ENCODE measurements at regions not wholly inside any gene's neighbourhood (a gene's known extent, or its start where the extent isn't known, plus 50 kb on each side); places are given as distances from the start of the nearest gene placed in this dataset.

DNA sequence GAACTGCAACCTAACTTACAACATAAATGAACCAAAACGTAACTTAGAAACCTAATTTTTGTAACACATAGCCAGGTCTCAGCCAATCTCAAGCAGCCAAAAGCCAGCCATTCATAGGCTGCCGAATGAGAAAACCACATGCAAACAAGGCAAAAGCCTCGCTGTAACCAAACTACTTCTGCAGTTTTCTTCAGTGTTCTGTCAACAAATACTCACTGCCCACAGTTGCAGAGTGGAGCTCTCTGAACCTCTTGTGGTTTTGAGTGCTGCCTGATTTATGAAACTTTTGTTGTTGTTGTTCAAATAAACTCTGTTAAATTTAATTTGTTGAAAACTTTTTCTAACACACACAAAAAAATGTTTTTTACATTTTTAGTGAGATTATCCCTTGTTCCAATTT lies 251.2 kb downstream of the PAPSS1 start:
- TF ChIP-seq, protein P1, sequence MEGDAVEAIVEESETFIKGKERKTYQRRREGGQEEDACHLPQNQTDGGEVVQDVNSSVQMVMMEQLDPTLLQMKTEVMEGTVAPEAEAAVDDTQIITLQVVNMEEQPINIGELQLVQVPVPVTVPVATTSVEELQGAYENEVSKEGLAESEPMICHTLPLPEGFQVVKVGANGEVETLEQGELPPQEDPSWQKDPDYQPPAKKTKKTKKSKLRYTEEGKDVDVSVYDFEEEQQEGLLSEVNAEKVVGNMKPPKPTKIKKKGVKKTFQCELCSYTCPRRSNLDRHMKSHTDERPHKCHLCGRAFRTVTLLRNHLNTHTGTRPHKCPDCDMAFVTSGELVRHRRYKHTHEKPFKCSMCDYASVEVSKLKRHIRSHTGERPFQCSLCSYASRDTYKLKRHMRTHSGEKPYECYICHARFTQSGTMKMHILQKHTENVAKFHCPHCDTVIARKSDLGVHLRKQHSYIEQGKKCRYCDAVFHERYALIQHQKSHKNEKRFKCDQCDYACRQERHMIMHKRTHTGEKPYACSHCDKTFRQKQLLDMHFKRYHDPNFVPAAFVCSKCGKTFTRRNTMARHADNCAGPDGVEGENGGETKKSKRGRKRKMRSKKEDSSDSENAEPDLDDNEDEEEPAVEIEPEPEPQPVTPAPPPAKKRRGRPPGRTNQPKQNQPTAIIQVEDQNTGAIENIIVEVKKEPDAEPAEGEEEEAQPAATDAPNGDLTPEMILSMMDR (IDR thresholded peaks at IDR 0.05; ENCODE audit: insufficient read depth, low read length, poor library complexity, severe bottlenecking), result no peak
- Histone ChIP-seq H3K27me3 (ENCODE audit: control insufficient read depth, insufficient read depth, low read length) (no peaks in the 10 kb centered on the region), H3K36me3 (ENCODE audit: control insufficient read depth, insufficient read depth, low read length) (no peaks in the 10 kb centered on the region), H3K4me3 (ENCODE audit: low read depth, low read length) (no peak overlapping the region)
- no peak for DNase-seq (ENCODE audit: low read depth)

DNA sequence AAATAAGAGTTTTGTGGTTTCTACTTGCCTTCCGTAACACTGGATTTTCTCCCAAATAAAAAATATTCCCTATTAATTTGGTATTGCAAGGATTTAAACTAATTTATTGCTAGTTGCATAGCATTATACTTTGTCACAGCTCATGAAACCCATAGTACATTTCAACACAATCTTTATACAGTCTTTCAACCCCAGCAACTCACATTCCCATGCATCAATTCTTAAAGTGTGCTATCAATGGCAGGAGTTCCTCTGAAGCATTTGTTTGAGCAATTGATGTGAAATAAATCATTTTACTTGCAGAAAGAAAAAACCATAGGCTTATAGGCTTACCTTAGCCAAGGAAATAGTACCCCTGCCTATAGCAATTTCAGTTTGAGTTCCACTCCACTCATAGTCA lies 251.9 kb downstream of the PAPSS1 start:
- no peaks in the 10 kb centered on the region for H3K36me3 ChIP-seq (ENCODE audit: control insufficient read depth, insufficient read depth, low read length)
- TF ChIP-seq, protein P1 (IDR thresholded peaks at IDR 0.05; ENCODE audit: insufficient read depth, low read length, poor library complexity, severe bottlenecking), result no peak

DNA sequence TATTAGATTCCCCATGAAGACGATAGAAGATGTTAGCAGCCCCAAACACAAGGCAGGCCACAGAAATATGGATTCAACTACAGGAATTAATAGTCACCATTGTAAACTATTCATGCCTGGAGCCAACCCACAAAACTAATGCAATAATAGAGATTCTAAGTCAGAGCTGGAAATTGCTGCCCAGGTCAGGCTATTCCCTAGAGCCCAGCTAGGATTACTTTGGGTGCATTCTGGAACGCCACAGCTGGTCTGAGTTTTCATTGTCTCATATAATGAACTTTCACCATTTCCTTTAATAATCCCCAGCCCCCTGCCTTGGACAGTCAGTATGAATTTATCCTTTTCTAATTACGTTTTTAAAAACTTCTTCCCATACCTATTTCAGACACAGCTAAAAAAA lies 252.6 kb downstream of the PAPSS1 start:
- Histone ChIP-seq H3K4me3 (ENCODE audit: low read depth, low read length) (no peak overlapping the region), H3K36me3 (ENCODE audit: control insufficient read depth, insufficient read depth, low read length) (no peaks in the 10 kb centered on the region), H3K27me3 (ENCODE audit: control insufficient read depth, insufficient read depth, low read length) (no peaks in the 10 kb centered on the region)
- TF ChIP-seq, protein P1 (IDR thresholded peaks at IDR 0.05; ENCODE audit: insufficient read depth, low read length, poor library complexity, severe bottlenecking), result no peak
- DNase-seq (ENCODE audit: low read depth), result no peak

More for the DNA sequence above, 251.9 kb downstream of the PAPSS1 start:
- H3K27me3 ChIP-seq (ENCODE audit: control insufficient read depth, insufficient read depth, low read length), result no peaks in the 10 kb centered on the region
- H3K4me3 ChIP-seq (ENCODE audit: low read depth, low read length), result no peak overlapping the region
- DNase-seq (ENCODE audit: low read depth), result no peak

DNA sequence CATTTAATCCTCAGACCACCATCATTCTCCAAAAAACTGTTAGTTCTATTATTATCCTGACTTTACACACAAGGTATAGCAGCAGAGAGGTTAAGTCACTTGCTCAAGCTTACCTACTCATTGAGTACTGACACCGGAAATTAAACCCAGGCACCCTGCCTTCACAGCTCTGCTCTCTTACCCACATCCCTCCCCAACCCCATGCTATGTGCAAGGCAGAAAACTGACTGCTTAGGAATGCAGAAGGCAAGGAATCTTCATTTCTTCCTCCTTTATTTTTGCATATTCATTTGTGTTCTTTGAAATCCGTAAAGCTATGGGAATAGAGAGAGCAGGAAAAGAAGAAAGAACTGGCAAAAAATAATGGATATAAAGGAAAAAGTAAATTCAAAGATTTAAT lies 261.8 kb downstream of the PAPSS1 start:
- DNase-seq (ENCODE audit: low read depth), result no peak
- TF ChIP-seq, protein P1 (IDR thresholded peaks at IDR 0.05; ENCODE audit: insufficient read depth, low read length, poor library complexity, severe bottlenecking), result no peak
- Histone ChIP-seq H3K36me3 (ENCODE audit: control insufficient read depth, insufficient read depth, low read length) (no peaks in the 10 kb centered on the region), H3K27me3 (ENCODE audit: control insufficient read depth, insufficient read depth, low read length) (no peaks in the 10 kb centered on the region), H3K4me3 (ENCODE audit: low read depth, low read length) (no peak overlapping the region)

DNA sequence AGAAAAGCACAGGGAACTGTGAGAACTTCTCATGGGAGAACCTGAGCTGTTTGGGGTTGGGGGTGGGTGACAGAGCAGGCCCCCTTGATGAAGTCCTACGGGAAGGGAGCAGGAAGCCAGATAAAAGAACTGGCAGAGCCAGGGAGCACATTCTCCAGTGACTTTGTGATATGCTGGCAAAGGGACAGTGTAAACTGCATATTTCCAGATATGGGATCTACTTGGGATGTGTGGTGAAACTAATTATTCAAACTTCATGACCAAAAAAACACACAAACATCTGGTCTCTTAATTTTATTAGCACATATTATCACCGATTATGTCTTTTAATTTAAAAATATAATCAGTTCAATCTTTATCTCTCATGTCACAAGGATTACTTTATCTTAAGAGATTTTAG lies 266.0 kb downstream of the PAPSS1 start:
- no peak for DNase-seq (ENCODE audit: low read depth)
- Histone ChIP-seq H3K36me3 (ENCODE audit: control insufficient read depth, insufficient read depth, low read length) (no peaks in the 10 kb centered on the region), H3K27me3 (ENCODE audit: control insufficient read depth, insufficient read depth, low read length) (no peaks in the 10 kb centered on the region), H3K4me3 (ENCODE audit: low read depth, low read length) (no peak overlapping the region)
- TF ChIP-seq, protein P1 (IDR thresholded peaks at IDR 0.05; ENCODE audit: insufficient read depth, low read length, poor library complexity, severe bottlenecking), result no peak
